HG03442 (cell line): ENCODE measurements at regions not wholly inside any gene's neighbourhood (a gene's known extent, or its start where the extent isn't known, plus 50 kb on each side); places are given as distances from the start of the nearest gene placed in this dataset.

Experiments used
- ATAC-seq: cut with Tn5 transposase; IDR thresholded peaks from one replicate; pipeline ENCODE4 v1.9.1; 2021; ENCODE audit warnings: mild to moderate bottlenecking, moderate library complexity; ENCODE audit not compliant: unreplicated experiment

GRCh38 chr4:124902001-124902515, 189.5 kb upstream of the ANKRD50 start:
- no peak for ATAC-seq

GRCh38 chr4:124899997-124900396, 187.5 kb upstream of the ANKRD50 start:
- ATAC-seq = no peak

GRCh38 chr4:124890522-124890921, 178.0 kb upstream of the ANKRD50 start:
- no peak for ATAC-seq

GRCh38 chr4:124887739-124888138, 175.2 kb upstream of the ANKRD50 start:
- no peak for ATAC-seq

GRCh38 chr4:124884316-124884715, 171.8 kb upstream of the ANKRD50 start:
- no peak for ATAC-seq

GRCh38 chr4:124883632-124884031, 171.1 kb upstream of the ANKRD50 start:
- no peak for ATAC-seq

- no peak for ATAC-seq
These were observed 166.7 kb upstream of the ANKRD50 start for GRCh38 chr4:124879195-124879594.

GRCh38 chr4:124874172-124874450, 161.6 kb upstream of the ANKRD50 start:
- ATAC-seq = no peak

- ATAC-seq = no peak
These were observed 161.0 kb upstream of the ANKRD50 start for GRCh38 chr4:124873361-124874171.

- ATAC-seq = no peak
These were observed 160.1 kb upstream of the ANKRD50 start for GRCh38 chr4:124872659-124873058.

GRCh38 chr4:124869961-124870495, 157.5 kb upstream of the ANKRD50 start:
- no peak for ATAC-seq

GRCh38 chr4:124868495-124868894, 156.0 kb upstream of the ANKRD50 start:
- no peak for ATAC-seq

- ATAC-seq = no peak
These were observed 155.0 kb upstream of the ANKRD50 start for GRCh38 chr4:124867536-124867935.

- ATAC-seq = no peak
These were observed 153.8 kb upstream of the ANKRD50 start for GRCh38 chr4:124866301-124866700.

- ATAC-seq = no peak
These were observed 150.6 kb upstream of the ANKRD50 start for GRCh38 chr4:124863040-124863545.

GRCh38 chr4:124862261-124862660, 149.7 kb upstream of the ANKRD50 start:
- ATAC-seq = no peak

GRCh38 chr4:124861761-124862160, 149.2 kb upstream of the ANKRD50 start:
- no peak for ATAC-seq

- peak; percentile 59 for ATAC-seq
These were observed 142.4 kb upstream of the ANKRD50 start for GRCh38 chr4:124854968-124855367.

- ATAC-seq = no peak
These were observed 139.2 kb upstream of the ANKRD50 start for GRCh38 chr4:124851741-124852140.

GRCh38 chr4:124846306-124846705, 133.8 kb upstream of the ANKRD50 start:
- no peak for ATAC-seq

- no peak for ATAC-seq
These were observed 127.4 kb upstream of the ANKRD50 start for GRCh38 chr4:124839786-124840390.
